Astrocyte of the spinal cord (primary cell): ENCODE measurements at regions not wholly inside any gene's neighbourhood (a gene's known extent, or its start where the extent isn't known, plus 50 kb on each side); places are given as distances from the start of the nearest gene placed in this dataset.

ENCODE experiments used
- DNase-seq: peaks from one replicate; pipeline ENCODE4 v3.0.0; 2011; ENCODE audit warnings: low read depth, low spot score
- H3K4me3 ChIP-seq: 2 replicates; pipeline ENCODE4 v1.5.1; 2011; ENCODE audit warnings: low read depth, mild to moderate bottlenecking, low read length, moderate library complexity
- CTCF ChIP-seq: IDR thresholded peaks from 2 replicates; pipeline ENCODE4 v1.5.1; 2012; ENCODE audit warnings: low read depth, mild to moderate bottlenecking, low read length, inconsistent platforms
- in situ Hi-C: cut with HindIII; loops from 2 replicates; pipeline ENCODE4 v1.10.0; 2017; ENCODE audit warnings: low sequenced_read_pairs

- in situ Hi-C loops, result no loop called here
- DNase-seq, result no peak
- TF ChIP-seq CTCF, result no peak
- H3K4me3 ChIP-seq, result no peak overlapping the region
Measured at GRCh38 chr2:159854481-159854880, 56.5 kb upstream of the CD302 start.

DNA sequence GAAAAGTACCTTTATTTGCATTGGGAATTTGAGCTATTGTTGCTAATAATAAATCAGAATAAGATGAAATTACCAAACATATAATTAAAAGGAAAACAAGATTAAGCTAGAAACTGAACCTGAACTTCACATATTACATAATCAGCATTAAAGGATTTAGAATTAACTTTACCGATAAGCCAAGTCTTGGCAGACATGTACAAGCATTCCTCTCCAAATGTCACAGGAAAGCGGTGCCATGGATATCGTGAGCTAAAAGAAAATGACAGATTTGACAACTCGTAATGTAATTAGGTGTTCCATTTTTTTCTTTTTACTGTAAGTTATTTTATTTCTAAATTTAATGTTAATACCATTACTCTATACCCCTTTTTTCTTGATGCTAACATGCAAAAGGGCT, 55.1 kb upstream of the CD302 start:
- in situ Hi-C loops, result no loop called here
- no peak for TF ChIP-seq CTCF
- no peak overlapping the region for H3K4me3 ChIP-seq
- DNase-seq, result no peak

GRCh38 chr2:159851941-159852340, 53.9 kb upstream of the CD302 start:
- TF ChIP-seq CTCF, result no peak
- in situ Hi-C loops, result no loop called here
- no peak overlapping the region for H3K4me3 ChIP-seq
- no peak for DNase-seq

- TF ChIP-seq CTCF, result no peak
- in situ Hi-C loops, result no loop called here
- no peak overlapping the region for H3K4me3 ChIP-seq
- no peak for DNase-seq
Measured at GRCh38 chr2:159850789-159851188, 52.8 kb upstream of the CD302 start.

- TF ChIP-seq CTCF, result no peak
- DNase-seq, result no peak
- in situ Hi-C loops, result no loop called here
- no peak overlapping the region for H3K4me3 ChIP-seq
Measured at GRCh38 chr2:159849160-159849813, 51.3 kb upstream of the CD302 start.
